G401 (cell line): ENCODE measurements at regions not wholly inside any gene's neighbourhood (a gene's known extent, or its start where the extent isn't known, plus 50 kb on each side); places are given as distances from the start of the nearest gene placed in this dataset.
"Not testable (repeated sequence)": the region's sequence is repeated elsewhere in the genome, so short reads cannot be mapped to it uniquely, and the experiment has no call there.

Source experiments
- DNase-seq: peaks from one replicate; pipeline ENCODE4 v3.0.0-alpha.2; 2015; ENCODE audit warnings: low spot score
- in situ Hi-C: cut with HindIII; loops from 2 replicates; pipeline ENCODE4 v1.10.0; 2016; ENCODE audit warnings: low sequenced_read_pairs, mixed read lengths

GRCh38 chr22:49470741-49471503 is 356.8 kb downstream of the BRD1 start:
- in situ Hi-C loops, result no loop called here

DNA sequence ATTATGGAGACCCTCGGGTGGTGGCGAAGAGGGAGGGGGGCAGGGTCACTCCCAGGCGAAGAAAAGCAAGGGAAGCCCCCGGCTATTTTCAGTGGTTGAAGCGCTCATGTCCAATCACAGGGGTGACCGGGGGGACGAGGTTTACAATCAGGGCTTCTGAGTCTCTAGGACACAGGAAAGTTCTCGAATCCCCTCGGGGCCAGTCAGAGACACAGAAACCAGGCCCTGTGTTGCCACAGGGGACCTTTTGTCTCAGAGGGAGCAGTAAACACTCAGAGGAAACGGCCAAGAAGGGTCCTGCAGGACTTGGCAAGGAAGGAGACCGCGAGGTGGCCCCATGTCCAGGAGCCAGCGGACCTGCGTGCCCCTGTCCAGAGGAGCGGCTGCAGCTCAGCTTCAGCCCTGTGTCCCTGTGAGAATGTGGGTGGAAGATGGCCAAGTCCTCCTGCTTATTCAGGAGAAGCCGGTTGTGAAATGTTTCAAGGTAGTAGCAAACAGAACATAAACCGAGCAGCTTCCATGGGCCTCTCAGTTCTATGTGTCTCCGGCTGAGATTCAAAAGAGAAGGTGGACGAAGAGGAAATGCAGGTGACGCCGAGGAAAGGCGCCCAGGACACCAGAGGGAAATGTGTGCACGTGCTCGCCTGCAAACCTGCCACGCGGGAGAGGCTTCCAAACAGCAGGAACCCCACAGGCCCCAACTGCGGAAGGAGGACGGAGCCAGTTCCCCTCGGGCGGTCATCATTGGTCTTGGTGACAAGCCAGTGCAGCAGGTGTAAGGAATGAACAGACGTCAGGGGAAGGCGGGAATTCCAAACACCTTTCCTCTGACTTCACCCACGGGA is 357.6 kb downstream of the BRD1 start:
- DNase-seq, result peak; percentile 56
- in situ Hi-C loops, result no loop called here

More at GRCh38 chr22:49470741-49471503, 356.8 kb downstream of the BRD1 start:
- DNase-seq, result no peak

DNA sequence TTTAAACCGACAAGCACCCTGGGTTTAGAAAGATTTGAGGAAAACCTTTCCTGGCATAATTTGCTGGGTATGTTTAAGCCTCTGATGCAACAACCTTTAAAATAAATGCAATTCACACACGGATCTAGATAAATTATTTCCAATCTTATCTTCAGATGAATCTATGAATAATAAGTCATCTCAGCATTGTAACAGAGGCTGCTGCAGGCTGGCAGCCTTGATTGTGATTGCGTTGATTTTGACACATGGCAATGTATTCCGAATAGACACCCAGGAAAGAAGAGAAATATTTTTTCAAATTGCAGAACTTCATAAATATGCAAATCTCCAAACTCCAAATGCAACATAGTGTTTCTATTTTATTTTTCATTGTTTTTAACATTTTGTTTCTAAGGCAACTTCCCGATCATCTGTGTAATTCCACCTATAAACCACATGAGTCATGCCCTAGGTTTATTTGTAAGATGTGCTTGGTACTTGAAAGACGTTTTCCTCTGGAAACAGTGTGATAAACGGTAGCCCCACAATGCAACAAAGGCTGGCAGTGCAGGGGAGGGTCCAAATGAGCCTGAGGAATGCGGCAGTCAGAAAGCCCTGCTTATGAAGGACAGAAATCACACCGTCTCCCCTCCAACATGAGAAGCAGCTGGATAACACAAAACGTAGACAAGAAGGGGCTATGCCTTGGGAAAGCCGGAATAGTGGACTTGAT is 359.0 kb downstream of the BRD1 start:
- in situ Hi-C loops, result no loop called here
- no peak for DNase-seq

GRCh38 chr22:49466878-49467595 is 360.6 kb downstream of the BRD1 start:
- no peak for DNase-seq
- in situ Hi-C loops, result no loop called here

GRCh38 chr22:49464037-49464436 is 363.6 kb downstream of the BRD1 start:
- in situ Hi-C loops, result no loop called here
- DNase-seq, result no peak

DNA sequence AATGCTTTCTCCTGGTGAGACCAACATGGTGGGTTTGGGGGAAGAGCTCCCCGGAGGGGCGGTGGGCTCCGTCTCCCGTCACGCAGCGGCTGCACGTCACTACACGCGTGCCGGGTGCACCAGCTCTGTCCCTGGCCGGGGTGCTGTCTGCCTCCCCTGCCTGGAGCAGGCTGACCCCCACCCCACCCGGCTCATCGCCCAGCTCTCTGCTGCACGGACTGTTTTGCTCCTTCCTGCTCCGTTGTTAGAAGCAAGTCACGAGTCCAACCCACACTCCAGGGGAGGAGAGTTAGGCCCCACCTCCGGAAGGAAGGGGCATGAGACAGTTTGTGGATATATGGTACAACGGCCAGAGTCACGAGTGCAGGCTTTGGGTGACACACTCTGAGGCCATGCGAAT is 364.9 kb downstream of the BRD1 start:
- no peak for DNase-seq
- in situ Hi-C loops, result no loop called here

DNA sequence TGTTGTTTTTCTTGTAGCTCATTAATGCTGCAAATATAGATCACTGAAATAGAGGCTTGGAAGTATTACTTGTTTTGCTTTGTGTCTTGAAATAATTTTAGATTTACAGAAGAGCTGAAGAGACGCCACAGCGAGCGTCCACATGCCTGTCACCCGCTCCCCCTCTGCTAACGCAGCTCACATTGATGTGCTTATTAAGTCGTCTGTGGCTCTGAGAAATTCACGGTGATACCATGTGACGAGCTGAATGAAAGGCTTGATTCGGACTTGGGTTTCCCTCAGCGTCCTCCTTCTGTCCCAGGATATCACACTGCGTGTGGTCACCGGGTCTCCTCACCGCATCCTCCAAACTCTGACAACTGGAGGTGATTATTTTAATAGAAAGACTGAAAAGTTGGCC is 365.4 kb downstream of the BRD1 start:
- no peak for DNase-seq
- in situ Hi-C loops, result no loop called here

DNA sequence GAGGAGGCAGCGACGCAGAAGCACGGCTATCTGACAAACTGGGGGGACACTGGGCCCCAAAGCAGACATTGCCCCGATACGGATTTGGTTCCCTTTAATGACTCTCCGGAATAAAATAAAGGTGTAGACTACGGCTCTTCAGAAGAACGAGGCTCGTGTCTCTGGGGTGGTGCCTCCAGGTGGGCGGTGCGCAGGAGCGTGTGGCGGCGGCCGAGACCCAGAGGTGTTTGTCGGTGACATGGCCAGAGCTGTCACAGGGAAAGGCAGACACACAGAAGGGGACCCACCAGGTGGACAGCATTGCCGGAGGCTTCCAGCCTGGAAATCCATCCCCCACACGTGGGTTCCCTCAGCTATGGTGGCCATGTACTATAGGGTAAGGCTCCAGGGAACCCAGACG is 366.0 kb downstream of the BRD1 start:
- in situ Hi-C loops, result no loop called here
- DNase-seq, result no peak

DNA sequence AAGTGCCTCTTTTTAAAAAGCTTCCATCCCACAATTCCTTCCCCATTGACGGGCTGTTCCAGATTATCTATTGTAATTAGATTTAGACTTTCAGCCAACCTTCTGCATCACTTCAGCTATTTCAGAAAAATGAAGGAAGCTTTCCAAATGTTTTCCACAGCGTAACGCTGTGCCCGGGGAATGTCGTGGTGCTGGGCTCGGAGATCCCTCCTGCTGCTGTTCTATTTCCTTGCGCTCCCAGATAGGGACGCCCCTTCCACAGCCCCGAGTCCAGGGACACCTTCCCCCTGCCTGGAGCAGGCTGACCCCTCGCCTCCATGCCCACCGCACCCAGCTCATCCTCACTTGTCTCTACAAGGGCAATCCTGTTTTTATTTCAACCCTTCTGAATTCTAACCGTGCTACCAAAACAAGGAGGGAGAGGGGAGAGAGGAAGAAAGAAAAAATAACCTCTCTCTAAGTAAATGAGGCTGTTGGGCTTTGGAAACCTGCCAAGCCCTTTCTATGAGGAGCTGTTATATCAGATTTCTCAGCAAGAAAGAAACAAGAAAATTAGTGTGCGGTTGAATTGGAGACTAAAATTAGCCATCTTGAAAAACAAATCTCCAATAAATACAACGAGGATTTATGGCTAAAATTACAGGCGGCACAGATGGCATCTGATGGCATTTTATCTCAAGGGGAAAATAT is 366.9 kb downstream of the BRD1 start:
- DNase-seq, result no peak
- in situ Hi-C loops, result no loop called here

- in situ Hi-C loops, result no loop called here
- DNase-seq, result no peak
Observed at GRCh38 chr22:49460091-49460490, 367.6 kb downstream of the BRD1 start.

GRCh38 chr22:49458708-49459099 is 369.0 kb downstream of the BRD1 start:
- DNase-seq, result no peak
- in situ Hi-C loops, result loop anchor here (10.0 kb wide), 1 partner anchor 106 kb away; no protein-coding TSS in a partner anchor

- DNase-seq, result no peak
- in situ Hi-C loops, result loop anchor here (10.0 kb wide), 1 partner anchor 107 kb away; no protein-coding TSS in a partner anchor
Observed at GRCh38 chr22:49457946-49458707, 369.5 kb downstream of the BRD1 start.

DNA sequence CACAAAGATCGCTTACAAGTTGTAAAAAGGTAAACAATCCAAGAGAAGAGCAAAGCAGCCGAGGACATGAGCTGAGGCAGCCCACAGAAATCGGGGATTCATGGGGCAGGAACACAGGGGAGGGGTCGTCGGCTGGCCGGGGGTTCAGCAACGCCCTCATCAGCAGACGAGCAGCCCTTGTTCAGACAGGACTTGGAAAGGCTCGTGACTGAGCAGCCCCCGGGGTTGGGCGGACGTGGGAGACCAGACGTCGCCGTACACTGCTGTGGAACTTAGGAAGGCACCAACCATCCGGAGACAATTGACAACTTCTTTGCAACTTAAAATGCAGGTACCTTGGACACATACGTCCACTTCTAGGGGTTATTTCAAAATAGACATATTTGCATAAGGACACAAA is 370.5 kb downstream of the BRD1 start:
- DNase-seq, result no peak
- in situ Hi-C loops, result loop anchor here (10.0 kb wide), 1 partner anchor 108 kb away; no protein-coding TSS in a partner anchor

- in situ Hi-C loops, result loop anchor here (10.0 kb wide), 1 partner anchor 109 kb away; no protein-coding TSS in a partner anchor
- DNase-seq, result no peak
Observed at GRCh38 chr22:49455595-49455994, 372.1 kb downstream of the BRD1 start.

GRCh38 chr22:49454726-49455125 is 372.9 kb downstream of the BRD1 start:
- no peak for DNase-seq
- in situ Hi-C loops, result loop anchor here (10.0 kb wide), 1 partner anchor 110 kb away; no protein-coding TSS in a partner anchor

GRCh38 chr22:49453771-49454170 is 373.9 kb downstream of the BRD1 start:
- DNase-seq, result no peak
- in situ Hi-C loops, result loop anchor here (10.0 kb wide), 1 partner anchor 111 kb away; no protein-coding TSS in a partner anchor

GRCh38 chr22:49453019-49453418 is 374.7 kb downstream of the BRD1 start:
- DNase-seq, result not testable (repeated sequence)
- in situ Hi-C loops, result loop anchor here (10.0 kb wide), 1 partner anchor 112 kb away; no protein-coding TSS in a partner anchor
